ENCODE measurements at regions not wholly inside any gene's neighbourhood (a gene's known extent, or its start where the extent isn't known, plus 50 kb on each side); places are given as distances from the start of the nearest gene placed in this dataset.

GRCh38 chr11:43034341-43034740 is 277.5 kb upstream of the API5 start:
- H3K9me3 Mint-ChIP-seq (ENCODE audit: unreplicated experiment), result peaks cover 2% of the 10 kb centered on the region
- H3K36me3 Mint-ChIP-seq (ENCODE audit: low read depth, unreplicated experiment), result no peaks in the 10 kb centered on the region
- Histone ChIP-seq H3K27ac (ENCODE audit: low read depth, low read length) (no peak overlapping the region), H3K4me3 (ENCODE audit: insufficient read depth, low read depth, low read length) (no peak overlapping the region), H2AFZ (ENCODE audit: low read depth, low read length) (no peak overlapping the region), H3K4me1 (ENCODE audit: insufficient read depth, low read length) (no peaks in the 10 kb centered on the region), H3K79me2 (ENCODE audit: insufficient read depth, low read length) (no peaks in the 10 kb centered on the region), H3K4me2 (ENCODE audit: low read length) (no peak overlapping the region), H4K20me1 (ENCODE audit: insufficient read depth, low read length) (no peaks in the 10 kb centered on the region), H3K9me3 (ENCODE audit: insufficient read depth, low read depth, low read length) (peaks cover 2% of the 10 kb centered on the region), H3K27me3 (ENCODE audit: insufficient read depth, low read length) (no peaks in the 10 kb centered on the region), H3K36me3 (ENCODE audit: insufficient read depth, low read length) (no peaks in the 10 kb centered on the region), H3K9ac (ENCODE audit: low read length) (no peak overlapping the region)
- H3K27ac Mint-ChIP-seq (ENCODE audit: unreplicated experiment), result no peak overlapping the region
- H3K4me1 Mint-ChIP-seq (ENCODE audit: low read depth, unreplicated experiment), result no peaks in the 10 kb centered on the region
- no peak for FAIRE-seq
- no peaks in the 10 kb centered on the region for H3K27me3 Mint-ChIP-seq (ENCODE audit: low read depth, unreplicated experiment)
- DNase-seq (ENCODE audit: low read depth), result no peak
- no peak for TF ChIP-seq EZH2 (IDR thresholded peaks at IDR 0.05; ENCODE audit: insufficient read depth, low read length)
- TF ChIP-seq, protein P1, sequence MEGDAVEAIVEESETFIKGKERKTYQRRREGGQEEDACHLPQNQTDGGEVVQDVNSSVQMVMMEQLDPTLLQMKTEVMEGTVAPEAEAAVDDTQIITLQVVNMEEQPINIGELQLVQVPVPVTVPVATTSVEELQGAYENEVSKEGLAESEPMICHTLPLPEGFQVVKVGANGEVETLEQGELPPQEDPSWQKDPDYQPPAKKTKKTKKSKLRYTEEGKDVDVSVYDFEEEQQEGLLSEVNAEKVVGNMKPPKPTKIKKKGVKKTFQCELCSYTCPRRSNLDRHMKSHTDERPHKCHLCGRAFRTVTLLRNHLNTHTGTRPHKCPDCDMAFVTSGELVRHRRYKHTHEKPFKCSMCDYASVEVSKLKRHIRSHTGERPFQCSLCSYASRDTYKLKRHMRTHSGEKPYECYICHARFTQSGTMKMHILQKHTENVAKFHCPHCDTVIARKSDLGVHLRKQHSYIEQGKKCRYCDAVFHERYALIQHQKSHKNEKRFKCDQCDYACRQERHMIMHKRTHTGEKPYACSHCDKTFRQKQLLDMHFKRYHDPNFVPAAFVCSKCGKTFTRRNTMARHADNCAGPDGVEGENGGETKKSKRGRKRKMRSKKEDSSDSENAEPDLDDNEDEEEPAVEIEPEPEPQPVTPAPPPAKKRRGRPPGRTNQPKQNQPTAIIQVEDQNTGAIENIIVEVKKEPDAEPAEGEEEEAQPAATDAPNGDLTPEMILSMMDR (IDR thresholded peaks at IDR 0.05; ENCODE audit: insufficient read depth, low read depth, low read length), result no peak
- no peak overlapping the region for H3K4me3 Mint-ChIP-seq (ENCODE audit: unreplicated experiment)

DNA sequence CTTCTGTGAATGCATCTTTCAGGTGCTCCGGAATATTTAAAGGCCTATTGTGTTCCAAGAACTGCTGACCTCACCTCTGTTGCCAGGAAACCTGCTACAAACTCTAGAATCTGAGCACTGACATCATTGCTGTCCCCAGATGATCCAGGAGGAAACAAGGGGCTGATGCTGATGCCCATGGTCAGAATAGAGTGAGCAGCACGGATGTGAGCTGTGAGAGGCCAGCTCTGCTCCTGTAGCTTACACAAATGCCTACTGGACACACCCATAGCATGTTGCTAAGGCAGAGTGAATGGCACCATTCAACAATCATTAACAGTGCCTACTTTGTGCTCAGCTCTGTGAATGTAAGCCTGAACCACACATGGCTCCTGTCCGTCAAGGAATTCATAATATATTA is 276.7 kb upstream of the API5 start:
- H3K4me1 Mint-ChIP-seq (ENCODE audit: low read depth, unreplicated experiment), result no peaks in the 10 kb centered on the region
- H3K27me3 ChIP-seq (ENCODE audit: insufficient read depth, low read length), result no peaks in the 10 kb centered on the region

More for the DNA sequence above, 276.7 kb upstream of the API5 start:
- TF ChIP-seq, protein P1 (IDR thresholded peaks at IDR 0.05; ENCODE audit: insufficient read depth, low read depth, low read length), result no peak
- TF ChIP-seq EZH2 (IDR thresholded peaks at IDR 0.05; ENCODE audit: insufficient read depth, low read length), result no peak
- Histone ChIP-seq H3K4me2 (ENCODE audit: low read length) (no peak overlapping the region), H3K79me2 (ENCODE audit: insufficient read depth, low read length) (no peaks in the 10 kb centered on the region), H4K20me1 (ENCODE audit: insufficient read depth, low read length) (no peaks in the 10 kb centered on the region), H3K4me1 (ENCODE audit: insufficient read depth, low read length) (no peaks in the 10 kb centered on the region), H3K27ac (ENCODE audit: low read depth, low read length) (no peak overlapping the region), H3K9me3 (ENCODE audit: insufficient read depth, low read depth, low read length) (peaks cover 2% of the 10 kb centered on the region), H2AFZ (ENCODE audit: low read depth, low read length) (no peak overlapping the region), H3K4me3 (ENCODE audit: insufficient read depth, low read depth, low read length) (no peak overlapping the region), H3K36me3 (ENCODE audit: insufficient read depth, low read length) (no peaks in the 10 kb centered on the region), H3K9ac (ENCODE audit: low read length) (no peak overlapping the region)
- Mint-ChIP-seq H3K36me3 (ENCODE audit: low read depth, unreplicated experiment) (no peaks in the 10 kb centered on the region), H3K27me3 (ENCODE audit: low read depth, unreplicated experiment) (no peaks in the 10 kb centered on the region), H3K4me3 (ENCODE audit: unreplicated experiment) (no peak overlapping the region), H3K27ac (ENCODE audit: unreplicated experiment) (no peak overlapping the region), H3K9me3 (ENCODE audit: unreplicated experiment) (peaks cover 4% of the 10 kb centered on the region)
- DNase-seq (ENCODE audit: low read depth) (no peak), FAIRE-seq (no peak)
